Mucosa of rectum (tissue), 2 donors: ENCODE measurements at regions not wholly inside any gene's neighbourhood (a gene's known extent, or its start where the extent isn't known, plus 50 kb on each side); places are given as distances from the start of the nearest gene placed in this dataset.

ENCODE experiments used
- H3K27ac ChIP-seq, 2 donors: one replicate each; pipeline ENCODE4 v1.7.0; 2013; ENCODE audit warnings: inconsistent platforms in 2 of 2, low read depth in 2 of 2, low read length in 2 of 2
- H3K27me3 ChIP-seq, 2 donors: one replicate each; pipeline ENCODE4 v1.7.0; 2013; ENCODE audit warnings: low read length in 2 of 2; ENCODE audit not compliant: control insufficient read depth in 2 of 2, insufficient read depth in 2 of 2
- H3K36me3 ChIP-seq, 2 donors: one replicate each; pipeline ENCODE4 v1.7.0; 2013; ENCODE audit warnings: low read length in 2 of 2; ENCODE audit not compliant: control insufficient read depth in 2 of 2, insufficient read depth in 2 of 2
- H3K4me1 ChIP-seq, 2 donors: one replicate each; pipeline ENCODE4 v1.7.0; 2013; ENCODE audit warnings: low read length in 2 of 2, mild to moderate bottlenecking in 1 of 2; ENCODE audit not compliant: control insufficient read depth in 2 of 2, insufficient read depth in 2 of 2
- H3K4me3 ChIP-seq, 2 donors: one replicate each; pipeline ENCODE4 v1.7.0; 2013; ENCODE audit warnings: low read length in 2 of 2
- H3K9ac ChIP-seq, 2 donors: one replicate each; pipeline ENCODE4 v1.7.0; 2013; ENCODE audit warnings: low read length in 2 of 2, low read depth in 1 of 2, mild to moderate bottlenecking in 1 of 2
- H3K9me3 ChIP-seq, 2 donors: one replicate each; pipeline ENCODE4 v1.7.0; 2013; ENCODE audit warnings: low read length in 2 of 2; ENCODE audit not compliant: control insufficient read depth in 2 of 2
- donor health status: healthy.
- donor health status: Normal muscosa, but diverticular disease.

GRCh38 chr13:104357174-104357573 is 1291.0 kb upstream of the SLC10A2 start:
- no peak overlapping the region for H3K4me3 ChIP-seq
- no peak overlapping the region for H3K27ac ChIP-seq
- no peaks in the 10 kb centered on the region for H3K36me3 ChIP-seq
- no peaks in the 10 kb centered on the region for H3K4me1 ChIP-seq
- no peak overlapping the region for H3K9ac ChIP-seq
- H3K27me3 ChIP-seq = no peaks in the 10 kb centered on the region
- no peaks in the 10 kb centered on the region for H3K9me3 ChIP-seq

- H3K27me3 ChIP-seq = no peaks in the 10 kb centered on the region
- H3K36me3 ChIP-seq = no peaks in the 10 kb centered on the region
Measured at GRCh38 chr13:104355041-104355670, 1288.9 kb upstream of the SLC10A2 start.

DNA sequence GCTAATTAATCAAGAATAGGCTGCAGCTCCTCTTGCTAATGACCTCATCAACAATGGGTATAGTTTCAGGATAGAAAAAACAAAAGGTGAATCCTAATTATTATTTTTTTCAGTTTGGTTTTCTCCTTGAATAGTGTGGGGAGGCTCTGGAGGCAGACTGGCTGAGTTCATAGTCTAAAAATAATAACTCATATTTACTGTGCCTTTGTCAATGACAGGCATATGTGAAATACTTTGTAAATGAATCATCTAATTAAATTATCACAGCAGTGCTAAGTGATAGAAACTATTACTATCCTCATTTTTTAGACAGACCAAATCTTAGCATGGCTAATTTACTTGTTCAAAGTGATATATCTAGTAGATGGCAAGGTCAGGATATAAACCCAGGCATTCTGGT is 1261.0 kb upstream of the SLC10A2 start:
- H3K9ac ChIP-seq = no peak overlapping the region

More at GRCh38 chr13:104355041-104355670, 1288.9 kb upstream of the SLC10A2 start:
- Histone ChIP-seq H3K4me3 (no peak overlapping the region), H3K9me3 (no peaks in the 10 kb centered on the region), H3K4me1 (no peaks in the 10 kb centered on the region), H3K27ac (no peak overlapping the region), H3K9ac (no peak overlapping the region)

DNA sequence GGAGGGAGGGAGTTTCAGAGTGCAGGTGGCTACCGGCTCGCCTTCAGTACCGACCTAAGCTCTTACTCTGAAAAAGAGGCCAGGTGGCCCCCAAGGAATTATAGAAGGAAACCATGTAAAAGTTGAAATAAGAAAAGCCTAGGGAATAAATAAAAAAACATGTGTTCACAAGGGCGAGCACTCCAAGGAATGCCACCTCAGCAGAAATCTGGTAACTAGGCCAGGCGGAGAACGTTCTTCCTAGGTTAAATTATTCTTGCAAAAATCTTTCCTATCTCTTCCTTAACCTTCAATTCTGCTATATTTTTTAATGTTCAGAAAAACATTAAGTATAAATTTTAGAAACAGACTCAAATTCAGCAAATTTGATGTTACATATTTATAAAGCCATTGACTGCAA is 1260.3 kb upstream of the SLC10A2 start:
- H3K9me3 ChIP-seq = no peaks in the 10 kb centered on the region
- no peaks in the 10 kb centered on the region for H3K27me3 ChIP-seq
- no peaks in the 10 kb centered on the region for H3K36me3 ChIP-seq
- H3K27ac ChIP-seq = no peak overlapping the region
- no peak overlapping the region for H3K9ac ChIP-seq
- H3K4me3 ChIP-seq = no peak overlapping the region
- H3K4me1 ChIP-seq = no peaks in the 10 kb centered on the region

More for the DNA sequence above, 1261.0 kb upstream of the SLC10A2 start:
- Histone ChIP-seq H3K4me3 (no peak overlapping the region), H3K36me3 (no peaks in the 10 kb centered on the region), H3K9me3 (no peaks in the 10 kb centered on the region), H3K27me3 (no peaks in the 10 kb centered on the region), H3K4me1 (no peaks in the 10 kb centered on the region), H3K27ac (no peak overlapping the region)

GRCh38 chr13:104321756-104322155 is 1255.5 kb upstream of the SLC10A2 start:
- Histone ChIP-seq H3K4me1 (no peaks in the 10 kb centered on the region), H3K9ac (no peak overlapping the region)

GRCh38 chr13:104320446-104320845 is 1254.2 kb upstream of the SLC10A2 start:
- Histone ChIP-seq H3K27ac (no peak overlapping the region), H3K4me1 (no peaks in the 10 kb centered on the region), H3K36me3 (no peaks in the 10 kb centered on the region), H3K9ac (no peak overlapping the region), H3K27me3 (no peaks in the 10 kb centered on the region), H3K9me3 (no peaks in the 10 kb centered on the region), H3K4me3 (no peak overlapping the region)

More at GRCh38 chr13:104321756-104322155, 1255.5 kb upstream of the SLC10A2 start:
- Histone ChIP-seq H3K27me3 (no peaks in the 10 kb centered on the region), H3K4me3 (no peak overlapping the region), H3K27ac (no peak overlapping the region), H3K36me3 (no peaks in the 10 kb centered on the region), H3K9me3 (no peaks in the 10 kb centered on the region)

GRCh38 chr13:104318121-104318520 is 1251.9 kb upstream of the SLC10A2 start:
- H3K9ac ChIP-seq = no peak overlapping the region
- H3K27ac ChIP-seq = no peak overlapping the region
- no peaks in the 10 kb centered on the region for H3K4me1 ChIP-seq
- H3K27me3 ChIP-seq = no peaks in the 10 kb centered on the region
- no peaks in the 10 kb centered on the region for H3K36me3 ChIP-seq
- no peaks in the 10 kb centered on the region for H3K9me3 ChIP-seq
- H3K4me3 ChIP-seq = no peak overlapping the region

DNA sequence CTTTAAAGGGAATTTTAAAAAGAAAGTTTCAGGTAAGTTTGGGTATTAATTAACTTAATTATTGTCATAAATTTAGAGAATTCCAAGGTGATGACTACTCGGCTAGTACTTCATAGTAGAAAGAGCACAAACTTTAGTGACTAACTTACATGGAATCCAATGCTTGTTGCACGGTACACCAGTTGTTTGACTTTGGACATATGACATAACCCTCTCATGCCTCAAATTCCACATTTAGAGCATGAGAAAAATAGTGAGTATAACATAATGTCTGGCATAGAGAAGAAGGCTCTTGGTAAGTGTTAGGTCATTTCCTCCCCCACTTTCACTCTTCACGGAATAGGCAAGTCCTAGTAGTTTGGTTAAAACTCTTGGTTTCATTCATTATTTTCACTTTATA is 1249.4 kb upstream of the SLC10A2 start:
- no peak overlapping the region for H3K27ac ChIP-seq
- H3K4me1 ChIP-seq = no peaks in the 10 kb centered on the region
- H3K4me3 ChIP-seq = no peak overlapping the region
- H3K9me3 ChIP-seq = no peaks in the 10 kb centered on the region
- H3K9ac ChIP-seq = no peak overlapping the region
- no peaks in the 10 kb centered on the region for H3K36me3 ChIP-seq
- H3K27me3 ChIP-seq = no peaks in the 10 kb centered on the region

- H3K9me3 ChIP-seq = no peaks in the 10 kb centered on the region
- no peaks in the 10 kb centered on the region for H3K4me1 ChIP-seq
- H3K4me3 ChIP-seq = no peak overlapping the region
- no peaks in the 10 kb centered on the region for H3K36me3 ChIP-seq
- H3K9ac ChIP-seq = no peak overlapping the region
- no peak overlapping the region for H3K27ac ChIP-seq
- H3K27me3 ChIP-seq = no peaks in the 10 kb centered on the region
Measured at GRCh38 chr13:104314926-104315535, 1248.8 kb upstream of the SLC10A2 start.

DNA sequence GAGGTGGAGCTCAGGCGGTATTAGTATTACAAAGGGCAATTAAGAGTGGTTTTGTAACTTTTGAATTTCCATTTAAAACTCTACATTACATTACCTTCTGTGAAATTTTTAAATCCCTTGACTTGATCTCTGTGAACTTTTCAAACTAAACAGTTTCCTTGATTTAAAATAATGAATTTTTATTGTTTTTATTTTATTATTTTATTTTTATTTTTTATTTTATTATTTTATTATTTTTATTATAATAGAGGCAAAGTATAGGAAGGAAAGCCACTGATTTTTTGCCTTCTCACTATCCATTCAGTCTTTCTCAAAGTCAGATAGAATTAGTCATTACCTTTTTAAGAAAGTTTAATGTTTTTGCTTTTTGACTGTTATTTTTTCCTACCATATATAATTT is 1248.1 kb upstream of the SLC10A2 start:
- Histone ChIP-seq H3K9ac (no peak overlapping the region), H3K27me3 (no peaks in the 10 kb centered on the region), H3K4me3 (no peak overlapping the region), H3K36me3 (no peaks in the 10 kb centered on the region), H3K9me3 (no peaks in the 10 kb centered on the region), H3K4me1 (no peaks in the 10 kb centered on the region), H3K27ac (no peak overlapping the region)
